Kasumi-1 (cell line): ENCODE measurements at regions not wholly inside any gene's neighbourhood (a gene's known extent, or its start where the extent isn't known, plus 50 kb on each side); places are given as distances from the start of the nearest gene placed in this dataset.
"Not testable (repeated sequence)": the region's sequence is repeated elsewhere in the genome, so short reads cannot be mapped to it uniquely, and the experiment has no call there.

ENCODE experiments used
- DNase-seq, 2 experiments: peaks; one replicate each; lab custom pipeline; 2025; lab: John Stamatoyannopoulos, UW

DNA sequence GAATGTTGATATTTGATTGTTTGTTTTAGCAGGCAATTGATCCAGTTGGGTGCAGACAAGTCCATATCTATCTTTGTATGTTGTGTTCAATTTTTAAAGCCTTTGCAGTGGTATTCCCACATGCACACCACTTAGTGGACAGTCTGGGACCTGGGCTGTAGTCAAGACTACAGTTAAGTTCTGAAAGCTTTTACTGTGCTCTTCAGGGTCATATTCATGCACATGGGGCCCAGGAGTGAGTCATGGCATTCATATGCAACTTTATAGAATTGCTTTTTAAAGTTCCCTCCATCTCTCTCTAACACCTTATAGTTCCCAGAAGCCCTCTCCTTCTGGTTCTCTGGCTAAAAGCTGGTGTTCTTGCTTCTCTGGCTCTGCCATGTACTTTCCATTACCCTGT is 228.2 kb upstream of the CCNH start:
- no peak for DNase-seq

DNA sequence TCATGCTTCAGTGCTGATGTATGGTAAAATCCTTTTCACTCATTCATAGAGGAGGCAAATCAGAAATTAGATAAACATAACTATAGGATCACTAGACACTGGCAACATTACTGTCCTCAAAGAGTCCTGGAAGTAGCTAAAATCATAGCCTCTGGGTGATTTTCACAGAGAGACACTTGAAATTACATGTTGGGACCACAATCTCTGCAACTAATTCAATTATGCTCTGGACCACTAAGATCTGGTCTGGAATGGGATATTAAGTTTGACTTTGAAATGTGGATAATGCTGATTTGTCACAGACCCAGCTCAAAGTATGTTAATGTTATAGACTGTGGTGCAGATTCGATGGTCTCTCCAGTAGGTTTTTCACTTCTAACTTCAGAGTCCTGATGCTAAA is 214.6 kb upstream of the CCNH start:
- DNase-seq, result no peak

DNA sequence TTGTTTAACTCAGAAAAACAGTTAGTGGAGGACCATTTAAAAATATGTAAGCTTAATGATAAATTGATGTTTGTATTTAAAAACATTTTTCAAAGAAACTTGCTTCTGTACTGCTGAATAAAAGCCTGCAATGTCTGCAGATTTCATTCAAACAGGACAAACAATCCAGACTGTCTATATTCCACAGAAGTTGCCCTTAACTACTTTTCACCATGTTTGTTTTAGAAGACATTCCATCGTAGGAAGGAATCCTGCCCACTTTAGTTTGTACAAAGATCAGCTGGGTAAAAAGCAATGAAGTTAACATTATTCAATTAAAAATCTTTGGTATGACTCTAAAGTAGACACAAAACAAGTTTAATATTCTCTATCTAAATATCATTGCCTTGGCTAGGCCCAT is 195.7 kb upstream of the CCNH start:
- DNase-seq, result no peak

DNA sequence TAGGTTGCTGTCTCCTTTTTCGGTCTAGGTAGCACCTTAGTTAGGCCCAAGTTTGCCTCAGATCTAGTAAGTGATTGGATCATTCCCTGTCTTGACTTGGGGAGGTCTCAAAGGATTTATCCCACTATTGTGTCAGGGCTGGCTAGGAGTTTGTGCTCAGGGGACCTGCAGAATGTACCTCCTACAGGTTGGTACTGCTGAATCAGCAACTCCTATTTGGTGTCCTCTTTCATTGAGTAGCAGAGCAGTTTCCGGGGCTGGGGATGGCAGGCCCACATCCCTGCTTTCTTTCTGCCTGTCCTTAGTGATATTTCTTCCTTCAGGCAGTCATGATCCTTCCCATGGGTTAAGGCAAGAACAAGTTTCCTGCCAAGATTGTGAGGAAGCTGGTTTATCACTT is 192.9 kb upstream of the CCNH start:
- DNase-seq, result no peak

DNA sequence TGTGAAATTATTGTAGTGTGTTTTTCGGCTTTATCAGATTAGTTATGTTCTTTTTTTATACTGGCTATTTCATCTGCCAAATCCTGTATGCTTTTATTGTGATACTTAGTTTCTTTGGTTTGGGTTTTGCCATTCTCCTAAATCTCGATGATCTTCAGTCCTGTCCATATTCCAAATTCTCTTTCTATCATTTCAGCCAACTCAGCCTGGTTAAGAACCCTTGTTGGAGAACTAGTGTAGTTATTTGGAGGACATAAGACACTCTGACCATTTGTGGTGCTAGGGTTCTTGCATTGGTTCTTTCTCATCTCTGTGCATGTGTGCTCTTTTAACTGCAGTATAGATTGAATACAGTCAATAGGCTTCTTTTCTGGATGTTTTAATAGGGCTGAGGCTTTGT is 187.0 kb upstream of the CCNH start:
- no peak for DNase-seq

DNA sequence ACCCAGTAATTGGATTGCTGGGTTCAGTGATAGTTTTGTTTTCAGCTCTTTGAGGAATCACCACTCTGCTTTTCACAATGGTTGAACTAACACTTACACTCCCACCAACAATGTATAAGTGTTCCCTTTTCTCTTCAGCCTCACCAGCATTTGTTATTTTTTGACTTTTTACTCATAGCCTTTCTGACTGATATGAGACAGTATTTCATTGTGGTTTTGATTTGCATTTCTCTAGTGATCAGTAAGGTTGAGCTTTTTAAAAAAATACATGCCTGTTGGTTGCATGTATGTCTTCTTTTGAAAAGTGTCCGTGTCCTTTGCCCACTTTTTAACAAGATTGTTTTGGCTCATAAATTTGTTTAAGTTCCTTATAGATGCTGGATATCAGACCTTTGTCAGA is 185.7 kb upstream of the CCNH start:
- DNase-seq, result no peak

DNA sequence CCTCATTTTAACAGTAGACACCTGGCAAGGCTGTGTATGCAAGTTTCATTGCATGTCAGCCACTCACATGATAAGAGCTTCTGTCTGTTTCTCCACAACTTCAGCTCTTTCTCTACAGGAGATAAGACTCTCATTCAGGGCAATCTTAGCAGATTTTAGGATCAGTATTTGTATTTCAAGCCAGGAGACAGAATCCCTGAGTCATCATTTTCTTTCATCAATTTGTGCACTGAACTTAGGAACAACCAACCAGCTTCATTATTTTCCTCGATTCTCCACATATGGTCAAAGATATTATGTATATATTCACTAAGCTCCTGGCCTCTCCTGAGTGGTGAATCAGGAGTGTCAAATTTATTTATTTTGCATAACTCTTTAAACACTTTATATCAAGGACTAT is 181.8 kb upstream of the CCNH start:
- no peak for DNase-seq

DNA sequence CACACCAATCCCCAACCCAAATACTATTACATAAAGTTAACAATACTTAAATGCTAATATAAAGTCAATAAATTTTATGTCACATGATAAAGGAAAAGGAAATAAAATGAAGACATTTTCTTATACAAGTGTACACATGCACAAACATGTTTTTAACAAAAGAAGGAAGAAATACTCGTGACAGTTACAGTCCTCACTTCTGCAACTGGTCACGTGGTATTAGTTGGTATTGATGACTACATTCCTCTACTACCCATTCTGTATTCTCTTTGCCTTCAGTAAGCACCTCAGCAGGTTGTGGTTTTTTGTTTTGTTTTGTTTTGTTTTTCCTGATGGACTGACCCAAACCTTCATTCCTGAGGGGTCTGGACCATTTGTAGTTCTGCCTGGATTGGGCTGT is 176.9 kb upstream of the CCNH start:
- no peak for DNase-seq

DNA sequence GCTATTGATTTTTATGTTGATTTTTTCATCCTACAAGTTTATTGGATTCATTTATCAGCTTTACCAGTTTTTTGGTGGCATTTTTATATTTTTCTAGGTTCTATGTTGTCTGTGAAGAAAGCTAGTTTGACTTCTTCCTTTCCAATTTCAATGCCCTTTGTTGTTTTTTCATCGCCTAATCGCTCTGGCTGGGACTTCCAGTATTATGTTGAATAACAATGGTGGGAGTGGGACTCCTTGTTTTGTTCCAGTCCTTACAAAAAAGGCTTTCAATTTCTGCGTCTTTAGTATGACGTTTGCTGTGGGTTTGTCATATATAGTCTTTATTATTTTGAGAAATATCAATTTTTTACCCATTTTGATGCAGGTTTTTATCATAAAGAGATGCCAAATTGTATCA is 175.6 kb upstream of the CCNH start:
- DNase-seq, result no peak

DNA sequence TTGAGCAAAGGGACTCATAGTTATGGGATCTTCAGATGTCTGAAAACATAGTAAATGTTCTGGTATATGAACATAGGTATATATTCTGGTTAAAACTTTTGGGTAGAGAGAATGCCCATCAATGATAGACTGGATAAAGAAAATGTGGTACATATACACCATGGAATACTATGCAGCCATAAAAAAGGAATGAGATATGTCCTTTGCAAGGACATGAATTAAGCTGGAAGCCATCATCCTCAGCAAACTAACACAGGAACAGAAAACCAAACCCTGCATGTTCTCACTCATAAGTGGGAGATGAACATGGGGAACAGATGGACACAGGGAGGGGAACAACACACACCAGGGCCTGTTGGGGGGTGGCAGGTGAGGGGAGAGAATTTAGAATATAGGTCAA is 171.0 kb upstream of the CCNH start:
- not testable (repeated sequence) for DNase-seq

DNA sequence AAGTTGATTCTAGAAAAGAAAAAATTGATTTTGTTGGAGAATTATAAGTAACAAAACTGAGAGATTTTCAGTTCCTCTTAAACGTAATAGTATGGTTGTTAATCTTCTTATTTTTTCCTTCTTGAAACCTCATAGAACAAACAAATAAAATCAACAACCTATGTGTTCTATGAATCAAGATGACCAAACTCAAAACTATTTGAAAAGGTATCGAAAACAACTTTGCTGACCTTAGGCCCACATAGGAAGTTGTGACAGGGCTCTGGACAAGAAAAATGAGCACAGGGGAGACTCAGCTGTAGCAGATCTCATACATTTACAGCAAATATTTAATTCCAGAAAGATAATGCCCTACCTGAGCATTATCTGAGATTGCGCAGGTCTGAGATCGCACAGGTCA is 169.4 kb upstream of the CCNH start:
- no peak for DNase-seq

DNA sequence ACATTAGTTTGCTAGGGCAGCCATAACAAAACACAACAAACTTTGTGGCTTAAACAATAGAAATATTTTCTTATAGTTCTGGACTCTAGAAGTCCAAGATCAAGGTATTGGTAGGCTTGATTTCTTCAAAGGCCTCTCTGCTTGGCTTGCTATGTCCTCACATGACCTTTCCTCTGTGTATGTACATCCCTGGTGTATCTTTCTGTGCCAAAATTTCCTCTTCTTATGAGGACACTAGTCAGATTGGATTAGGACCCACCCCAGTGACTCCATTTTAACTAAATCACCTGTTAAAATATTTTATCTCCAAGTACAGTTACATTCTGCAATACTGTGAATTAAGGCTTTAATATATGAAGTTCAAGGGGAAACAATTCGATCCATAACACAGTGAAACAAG is 168.9 kb upstream of the CCNH start:
- DNase-seq, result no peak

DNA sequence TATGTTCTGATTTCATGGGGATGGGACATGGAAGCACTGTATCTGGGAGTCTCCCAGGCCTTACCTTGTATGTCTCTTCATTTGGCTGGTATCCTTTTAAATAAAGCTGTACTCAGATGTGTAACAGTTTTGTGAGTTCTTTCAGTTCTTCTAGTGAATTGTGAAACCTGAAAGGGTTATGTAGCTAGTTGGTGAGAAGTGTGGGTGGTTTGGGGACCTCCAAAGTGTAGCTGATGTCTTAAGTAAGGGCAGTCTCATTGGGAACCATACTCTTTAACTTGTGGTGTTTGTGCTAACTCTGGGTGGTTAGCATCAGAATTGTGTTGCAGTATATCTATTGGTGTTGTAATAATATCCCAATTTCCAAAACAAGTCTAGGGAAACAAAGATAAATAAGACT is 166.9 kb upstream of the CCNH start:
- no peak for DNase-seq

DNA sequence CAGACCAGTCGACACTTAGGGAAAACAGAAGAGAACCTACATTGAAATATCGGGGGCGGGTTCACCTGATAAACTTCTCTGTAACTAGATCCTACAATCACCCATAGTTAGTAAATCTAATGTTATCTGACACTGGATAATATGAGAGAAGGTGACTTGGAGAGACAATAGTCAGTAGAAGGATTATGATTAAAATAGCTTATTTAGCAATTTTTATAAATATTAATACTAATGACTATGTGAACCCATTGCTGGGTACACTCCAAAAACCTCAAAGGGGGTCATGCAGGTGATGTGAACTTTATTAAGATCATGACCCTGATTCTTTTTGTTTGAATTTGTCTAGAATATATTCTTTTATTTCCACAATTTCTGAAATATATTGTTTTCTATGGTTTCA is 164.1 kb upstream of the CCNH start:
- no peak for DNase-seq

DNA sequence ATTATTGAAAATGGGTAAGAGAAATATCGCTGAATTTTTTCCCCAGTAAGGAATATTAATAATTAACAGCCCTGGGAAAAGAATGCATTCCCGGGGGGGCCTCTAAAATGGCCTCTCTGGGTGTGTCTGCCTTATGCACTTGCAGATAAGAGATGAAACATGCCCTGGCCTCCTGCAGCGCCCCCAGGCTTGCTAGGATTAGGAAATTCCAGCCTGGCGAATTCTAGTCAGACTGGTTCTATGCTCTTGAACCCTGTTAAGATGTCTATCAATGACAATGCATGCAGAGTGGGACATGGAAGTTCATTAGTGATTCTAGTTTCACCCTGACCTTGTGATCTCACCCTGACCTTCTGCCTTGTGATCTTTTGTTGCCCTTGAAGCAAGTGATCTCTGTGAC is 163.6 kb upstream of the CCNH start:
- not testable (repeated sequence) for DNase-seq

DNA sequence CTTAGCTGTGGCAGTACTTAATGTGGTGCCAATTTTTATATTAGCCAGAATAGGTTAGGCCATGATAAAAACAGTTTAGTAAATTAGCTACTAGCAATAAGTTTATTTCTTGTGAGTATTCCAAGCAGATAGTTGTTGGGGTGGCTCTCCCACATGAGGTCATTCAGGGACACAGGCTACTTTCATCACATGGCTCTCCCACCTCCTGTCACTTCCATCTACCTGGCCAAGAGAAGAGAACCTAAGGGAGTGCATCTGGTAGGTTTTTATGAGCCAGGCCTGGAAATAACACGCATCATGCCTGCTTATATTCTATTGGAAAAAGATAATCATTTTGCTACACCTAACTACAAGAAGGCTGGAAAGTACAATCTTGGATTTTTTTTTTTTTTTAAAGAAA is 161.4 kb upstream of the CCNH start:
- no peak for DNase-seq

DNA sequence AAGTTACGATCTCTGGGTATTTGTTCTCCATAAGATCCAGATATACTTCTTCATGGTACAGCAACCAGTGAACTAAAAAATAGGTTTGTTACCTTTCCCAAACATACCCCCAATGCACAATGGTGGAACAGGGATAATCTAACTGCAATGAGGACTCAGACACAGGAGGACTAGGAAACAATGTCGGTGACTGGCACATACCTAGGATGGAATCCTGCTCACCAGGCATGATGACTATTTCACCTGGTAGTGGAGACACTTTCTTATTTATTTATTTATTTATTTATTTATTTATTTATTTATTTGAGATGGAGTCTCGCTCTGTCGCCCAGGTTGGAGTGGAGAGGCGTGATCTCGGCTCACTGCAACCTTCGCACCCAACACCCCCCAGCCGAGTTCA is 159.9 kb upstream of the CCNH start:
- no peak for DNase-seq

DNA sequence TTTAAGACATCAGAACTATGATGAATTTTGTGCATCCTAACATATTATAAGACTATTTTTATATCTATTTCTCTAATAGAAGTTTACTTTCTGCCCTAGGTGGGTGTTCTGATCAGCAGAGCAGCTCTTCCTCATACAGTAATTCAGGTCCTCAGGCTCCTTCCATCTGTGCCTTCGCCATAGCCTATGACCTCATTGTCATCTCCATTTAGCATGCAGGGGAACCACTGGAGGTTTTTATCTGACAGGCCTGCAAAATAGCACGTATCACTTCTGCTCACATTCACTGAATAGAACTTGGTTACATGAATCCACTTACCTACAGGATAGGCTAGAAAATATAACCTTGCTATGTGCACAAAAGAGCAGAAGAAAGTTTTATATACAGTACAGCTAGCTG is 159.4 kb upstream of the CCNH start:
- no peak for DNase-seq

DNA sequence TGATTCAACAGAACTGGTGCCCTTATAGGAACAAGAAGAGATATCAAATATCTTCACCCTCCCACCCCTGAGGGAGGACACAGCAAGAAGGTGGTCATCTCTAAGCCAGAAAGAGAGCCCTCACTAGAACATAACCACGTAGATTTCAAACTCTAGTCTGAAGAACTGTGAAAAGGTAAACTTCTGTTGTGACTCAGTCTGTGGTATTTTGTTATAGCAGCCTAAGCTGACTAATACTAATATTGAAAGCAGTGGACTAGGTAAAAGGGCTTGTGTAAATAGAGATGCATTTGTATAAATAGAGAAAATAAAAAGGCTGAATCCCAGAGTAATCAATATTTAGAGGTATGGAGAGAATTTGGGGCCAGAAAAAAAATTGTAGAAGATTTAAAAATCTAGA is 157.6 kb upstream of the CCNH start:
- no peak for DNase-seq

DNA sequence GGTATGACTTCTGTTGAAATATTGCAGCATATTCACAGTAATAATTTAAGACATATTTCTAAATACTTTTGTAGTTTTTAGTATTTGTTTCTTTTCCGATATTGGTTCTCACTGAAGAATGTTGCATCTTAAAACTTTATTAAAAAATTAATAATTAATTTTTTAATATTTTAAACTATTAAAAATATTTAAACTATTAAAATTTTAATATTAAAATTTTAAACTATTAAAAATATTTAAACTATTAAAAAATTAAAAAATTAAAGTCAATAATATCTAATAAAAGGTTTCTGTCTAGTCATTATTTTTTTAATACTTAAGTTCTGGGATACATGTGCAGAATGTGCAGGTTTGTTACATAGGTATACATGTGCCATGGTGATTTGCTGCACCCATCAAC is 149.3 kb upstream of the CCNH start:
- DNase-seq, result no peak

DNA sequence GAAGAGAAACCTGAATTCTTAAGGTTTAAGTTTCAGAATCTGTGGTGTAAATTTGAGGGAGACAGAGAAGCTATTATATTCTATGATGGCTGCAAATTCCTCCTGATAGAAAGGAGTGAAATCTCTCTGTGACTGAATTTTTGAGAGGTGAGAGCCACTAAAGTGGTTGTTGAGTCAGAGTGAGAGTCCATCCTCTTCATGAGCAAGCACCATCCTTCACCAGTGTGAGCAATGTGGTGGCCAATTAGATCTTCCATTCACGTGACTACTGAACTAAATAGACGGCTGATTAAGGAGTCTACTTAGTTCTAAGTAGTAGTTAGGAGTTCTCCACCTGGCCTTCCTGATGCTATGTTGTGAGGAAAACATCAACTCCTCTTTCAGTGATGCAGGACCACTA is 147.8 kb upstream of the CCNH start:
- no peak for DNase-seq

DNA sequence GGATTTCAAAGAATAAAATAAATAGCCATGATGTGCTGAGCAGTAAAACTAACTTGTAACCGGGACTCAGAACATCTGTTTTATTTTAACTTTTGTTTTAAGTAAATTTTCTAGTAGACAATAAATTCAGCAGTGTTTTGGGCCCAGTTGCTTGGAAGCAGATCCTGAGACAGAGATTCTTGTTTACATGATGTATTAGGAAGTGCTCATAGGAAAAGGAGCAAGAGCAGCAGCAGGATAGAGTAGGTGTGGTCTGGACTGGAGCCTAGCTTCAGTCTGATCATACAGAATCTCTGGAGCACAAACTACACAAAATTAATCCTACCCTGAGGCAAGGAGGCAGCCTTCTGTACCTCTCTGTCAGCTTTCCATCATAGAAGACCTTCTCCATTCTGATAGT is 139.2 kb upstream of the CCNH start:
- no peak for DNase-seq

DNA sequence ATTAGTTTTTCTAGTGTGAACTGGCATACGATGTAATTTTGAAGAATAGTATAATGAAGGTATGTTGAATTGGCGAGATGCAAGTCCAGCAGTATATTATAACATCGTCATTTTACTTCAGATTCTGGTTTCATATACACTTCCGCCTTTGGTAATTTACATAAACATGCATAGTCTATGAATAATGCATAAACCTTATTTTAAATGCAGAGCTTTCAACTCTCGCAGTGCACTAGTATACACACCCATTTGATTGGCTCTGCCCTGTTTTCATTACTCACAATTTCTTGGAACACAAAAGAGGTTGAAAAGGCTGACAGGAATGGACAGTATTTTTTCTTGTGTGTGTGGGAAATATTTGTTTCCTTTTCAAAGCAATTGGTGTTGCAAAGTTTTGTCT is 128.9 kb upstream of the CCNH start:
- no peak for DNase-seq

DNA sequence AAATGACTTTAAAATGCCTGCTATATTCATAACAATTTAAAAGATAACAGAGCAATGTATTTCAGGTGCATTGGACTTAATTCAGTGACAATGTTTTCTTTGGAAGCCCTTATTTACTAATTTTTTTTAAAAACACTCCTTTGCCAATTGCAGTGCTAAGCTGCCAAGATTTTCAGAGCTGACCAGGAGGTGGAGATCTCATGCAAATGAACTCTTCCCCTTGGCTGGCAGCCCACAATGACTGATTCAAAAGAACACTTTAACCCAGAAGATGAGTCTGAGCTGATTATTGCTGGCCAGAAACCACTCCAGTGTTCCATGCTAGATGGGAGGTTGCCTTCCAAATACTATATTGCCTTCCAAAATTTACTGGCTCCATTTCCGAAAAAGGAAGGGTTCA is 128.3 kb upstream of the CCNH start:
- DNase-seq, result peak in 1 of 2 experiments; percentile 16

DNA sequence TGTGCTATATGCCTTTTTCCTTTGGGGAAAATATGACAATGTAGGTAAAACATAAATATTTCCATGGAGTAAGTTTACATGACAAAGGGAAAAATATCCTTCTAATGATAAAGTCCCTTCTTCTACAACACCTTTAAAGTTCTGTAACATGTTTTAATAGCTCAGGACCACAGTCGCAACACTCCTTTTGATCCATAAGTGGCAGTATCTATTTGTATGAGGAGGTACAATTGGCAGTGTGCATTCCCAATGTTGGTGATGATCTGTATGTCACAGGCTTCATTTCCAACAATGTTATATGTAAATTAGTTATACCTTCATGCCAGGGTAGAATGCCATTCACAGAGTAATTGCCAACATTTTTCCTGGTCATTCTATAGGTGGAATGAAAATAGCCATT is 127.1 kb upstream of the CCNH start:
- DNase-seq, result peak in 1 of 2 experiments; percentile 17
